HG02970 (cell line): ENCODE measurements at regions not wholly inside any gene's neighbourhood (a gene's known extent, or its start where the extent isn't known, plus 50 kb on each side); places are given as distances from the start of the nearest gene placed in this dataset.

ENCODE experiments used
- ATAC-seq: cut with Tn5 transposase; IDR thresholded peaks from one replicate; pipeline ENCODE4 v1.9.1; 2021; ENCODE audit warnings: mild to moderate bottlenecking, moderate library complexity, moderate number of reproducible peaks; ENCODE audit not compliant: unreplicated experiment, low FRiP score

GRCh38 chr5:135130261-135131215 is 96.5 kb upstream of the PITX1 start:
- ATAC-seq, result no peak

GRCh38 chr5:135129307-135129706 is 95.3 kb upstream of the PITX1 start:
- ATAC-seq, result no peak

- no peak for ATAC-seq
Observed at GRCh38 chr5:135128361-135128760, 94.3 kb upstream of the PITX1 start.

GRCh38 chr5:135127439-135128240 is 93.6 kb upstream of the PITX1 start:
- no peak for ATAC-seq

- ATAC-seq, result no peak
Observed at GRCh38 chr5:135126688-135127438, 92.8 kb upstream of the PITX1 start.

GRCh38 chr5:135124724-135125123 is 90.7 kb upstream of the PITX1 start:
- ATAC-seq, result no peak

- ATAC-seq, result no peak
Observed at GRCh38 chr5:135124128-135124527, 90.1 kb upstream of the PITX1 start.

- no peak for ATAC-seq
Observed at GRCh38 chr5:135122797-135123196, 88.8 kb upstream of the PITX1 start.

GRCh38 chr5:135120951-135121350 is 86.9 kb upstream of the PITX1 start:
- no peak for ATAC-seq

- no peak for ATAC-seq
Observed at GRCh38 chr5:135119481-135119880, 85.5 kb upstream of the PITX1 start.

GRCh38 chr5:135117590-135117989 is 83.6 kb upstream of the PITX1 start:
- no peak for ATAC-seq

GRCh38 chr5:135116160-135116561 is 82.1 kb upstream of the PITX1 start:
- ATAC-seq, result no peak

GRCh38 chr5:135115591-135115990 is 81.6 kb upstream of the PITX1 start:
- no peak for ATAC-seq

- no peak for ATAC-seq
Observed at GRCh38 chr5:135114759-135115158, 80.7 kb upstream of the PITX1 start.

GRCh38 chr5:135112008-135112725 is 78.1 kb upstream of the PITX1 start:
- ATAC-seq, result no peak

GRCh38 chr5:135110785-135111596 is 77.0 kb upstream of the PITX1 start:
- ATAC-seq, result no peak

GRCh38 chr5:135108992-135109391 is 75.0 kb upstream of the PITX1 start:
- ATAC-seq, result no peak

GRCh38 chr5:135108569-135108968 is 74.5 kb upstream of the PITX1 start:
- no peak for ATAC-seq

GRCh38 chr5:135107986-135108385 is 74.0 kb upstream of the PITX1 start:
- no peak for ATAC-seq
